HEK293 (cell line): ENCODE measurements at regions not wholly inside any gene's neighbourhood (a gene's known extent, or its start where the extent isn't known, plus 50 kb on each side); places are given as distances from the start of the nearest gene placed in this dataset.

Experiments
- CTCF ChIA-PET: fragments of 350-600 bp; formaldehyde crosslinking; extraction: SDS; loops from one replicate; lab custom pipeline; 2021; ENCODE audit warnings: antibody characterized with exemption; lab: Yijun Ruan, JAX
- POLR2A ChIA-PET: fragments of 300-600 bp; formaldehyde crosslinking; extraction: SDS; loops from one replicate; lab custom pipeline; 2020; ENCODE audit warnings: antibody characterized with exemption, inconsistent platforms; lab: Yijun Ruan, JAX
- H3K27ac ChIP-seq: fragments of 200-500 bp; sonication (Bioruptor generic); 2 replicates; pipeline ENCODE4 v1.5.1; 2014; ENCODE audit warnings: low read depth, low read length, control low read depth, inconsistent platforms; ENCODE audit errors: extremely low read depth
- H3K36me3 ChIP-seq, 2 experiments: fragments of 200-500 bp in 1 of 2; sonication (Bioruptor generic) in 1 of 2; 1 replicate in 1 of 2; 2 replicates in 1 of 2; pipeline ENCODE4 v1.5.1; 2014 to 2017; ENCODE audit warnings: inconsistent platforms in 2 of 2, low read length in 2 of 2; ENCODE audit not compliant: control insufficient read depth in 2 of 2, insufficient read depth in 1 of 2
- H3K4me1 ChIP-seq: fragments of 200-500 bp; sonication (Bioruptor generic); 2 replicates; pipeline ENCODE4 v1.5.1; 2014; ENCODE audit warnings: mild to moderate bottlenecking, low read length, inconsistent platforms; ENCODE audit not compliant: control insufficient read depth, insufficient read depth
- H3K4me3 ChIP-seq: 2 replicates; pipeline ENCODE4 v1.5.1; 2011; ENCODE audit warnings: low read depth, mild to moderate bottlenecking, control low read depth, low read length, moderate library complexity
- H3K9me3 ChIP-seq: fragments of 200-500 bp; sonication (Bioruptor generic); 2 replicates; pipeline ENCODE4 v1.5.1; 2014; ENCODE audit warnings: low read depth, low read length, inconsistent platforms; ENCODE audit not compliant: control insufficient read depth, insufficient read depth
- BCL11A ChIP-seq: fragments of 450-650 bp; formaldehyde crosslinking; IDR thresholded peaks from 2 replicates; pipeline ENCODE4 v1.5.1; 2016; ENCODE audit warnings: low read depth, missing biosample characterization, missing genetic modification characterization
- IKZF3 ChIP-seq: fragments of 450-650 bp; IDR thresholded peaks from 2 replicates; pipeline ENCODE4 v1.5.0; 2018; ENCODE audit warnings: missing biosample characterization, mild to moderate bottlenecking, missing genetic modification characterization, moderate library complexity
- KLF16 ChIP-seq: fragments of 450-650 bp; formaldehyde crosslinking; IDR thresholded peaks from 2 replicates; pipeline ENCODE4 v1.5.1; 2017; ENCODE audit warnings: missing biosample characterization, missing genetic modification characterization
- ZBTB10 ChIP-seq: fragments of 450-650 bp; formaldehyde crosslinking; IDR thresholded peaks from 2 replicates; pipeline ENCODE4 v1.5.1; 2016; ENCODE audit warnings: missing biosample characterization, missing genetic modification characterization
- ZBTB11 ChIP-seq: fragments of 450-650 bp; formaldehyde crosslinking; conservative IDR thresholded peaks from 2 replicates; pipeline ENCODE4 v1.5.1; 2016; ENCODE audit warnings: low read depth, missing biosample characterization, missing genetic modification characterization
- ZBTB20 ChIP-seq: fragments of 450-650 bp; formaldehyde crosslinking; IDR thresholded peaks from 2 replicates; pipeline ENCODE4 v1.5.1; 2016; ENCODE audit warnings: missing biosample characterization, missing genetic modification characterization
- ZBTB49 ChIP-seq: fragments of 450-650 bp; formaldehyde crosslinking; IDR thresholded peaks from 2 replicates; pipeline ENCODE4 v1.5.1; 2016; ENCODE audit warnings: missing biosample characterization, missing genetic modification characterization, low read depth
- ZNF121 ChIP-seq: fragments of 450-650 bp; formaldehyde crosslinking; IDR thresholded peaks from 2 replicates; pipeline ENCODE4 v1.5.1; 2016; ENCODE audit warnings: missing biosample characterization, missing genetic modification characterization
- ZNF133 ChIP-seq: fragments of 450-650 bp; formaldehyde crosslinking; IDR thresholded peaks from 2 replicates; pipeline ENCODE4 v1.5.1; 2016; ENCODE audit warnings: missing biosample characterization, missing genetic modification characterization
- ZNF138 ChIP-seq: fragments of 450-650 bp; formaldehyde crosslinking; IDR thresholded peaks from 2 replicates; pipeline ENCODE4 v1.5.1; 2016; ENCODE audit warnings: missing biosample characterization, missing genetic modification characterization, borderline replicate concordance
- ZNF2 ChIP-seq: fragments of 450-650 bp; formaldehyde crosslinking; IDR thresholded peaks from 2 replicates; pipeline ENCODE4 v1.5.1; 2016; ENCODE audit warnings: missing biosample characterization, missing genetic modification characterization
- ZNF223 ChIP-seq: fragments of 450-650 bp; formaldehyde crosslinking; IDR thresholded peaks from 2 replicates; pipeline ENCODE4 v1.5.1; 2016; ENCODE audit warnings: missing biosample characterization, missing genetic modification characterization
- ZNF311 ChIP-seq: fragments of 450-650 bp; formaldehyde crosslinking; IDR thresholded peaks from 2 replicates; pipeline ENCODE4 v1.5.1; 2017; ENCODE audit warnings: missing biosample characterization, missing genetic modification characterization, borderline replicate concordance
- ZNF362 ChIP-seq: fragments of 450-650 bp; formaldehyde crosslinking; IDR thresholded peaks from 2 replicates; pipeline ENCODE4 v1.5.1; 2016; ENCODE audit warnings: missing biosample characterization, missing genetic modification characterization
- ZNF433 ChIP-seq: fragments of 450-650 bp; formaldehyde crosslinking; IDR thresholded peaks from 2 replicates; pipeline ENCODE4 v1.5.1; 2016; ENCODE audit warnings: missing biosample characterization, missing genetic modification characterization, low read depth
- ZNF555 ChIP-seq: fragments of 450-650 bp; formaldehyde crosslinking; conservative IDR thresholded peaks from 2 replicates; pipeline ENCODE4 v1.5.1; 2017; ENCODE audit warnings: missing biosample characterization, mild to moderate bottlenecking, missing genetic modification characterization, inconsistent platforms
- ZNF580 ChIP-seq: fragments of 450-650 bp; formaldehyde crosslinking; IDR thresholded peaks from 2 replicates; pipeline ENCODE4 v1.5.1; 2016; ENCODE audit warnings: missing biosample characterization, missing genetic modification characterization
- ZNF596 ChIP-seq: fragments of 450-650 bp; IDR thresholded peaks from 2 replicates; pipeline ENCODE4 v1.5.0; 2018; ENCODE audit warnings: missing biosample characterization, mild to moderate bottlenecking, missing genetic modification characterization, moderate library complexity
- ZNF645 ChIP-seq: fragments of 450-650 bp; formaldehyde crosslinking; IDR thresholded peaks from 2 replicates; pipeline ENCODE4; 2016; ENCODE audit warnings: missing biosample characterization, missing genetic modification characterization
- ZNF768 ChIP-seq: fragments of 450-650 bp; formaldehyde crosslinking; IDR thresholded peaks from 2 replicates; pipeline ENCODE4 v1.5.1; 2018; ENCODE audit warnings: missing biosample characterization, mild to moderate bottlenecking, missing genetic modification characterization
- ZSCAN5A ChIP-seq: fragments of 450-650 bp; formaldehyde crosslinking; IDR thresholded peaks from 2 replicates; pipeline ENCODE4 v1.5.1; 2016; ENCODE audit warnings: missing biosample characterization, missing genetic modification characterization

- POLR2A ChIA-PET = no interaction called here
- Histone ChIP-seq H3K9me3 (no peaks in the 10 kb centered on the region), H3K4me3 (no peak overlapping the region), H3K4me1 (no peaks in the 10 kb centered on the region), H3K36me3 (no peaks in the 10 kb centered on the region), H3K27ac (no peak overlapping the region)
- TF ChIP-seq ZNF2 (tag by site-specific recombination) (no peak), ZNF645 (tag by site-specific recombination) (no peak), ZNF768 (tag by site-specific recombination) (no peak)
- CTCF ChIA-PET = no interaction called here
Observed at GRCh38 chr1:14426854-14427253, 171.6 kb upstream of the KAZN start.

GRCh38 chr1:14429577-14429976, 168.9 kb upstream of the KAZN start:
- ChIA-PET CTCF (no interaction called here), POLR2A (no interaction called here)
- no peak overlapping the region for H3K27ac ChIP-seq
- no peak overlapping the region for H3K4me3 ChIP-seq
- no peaks in the 10 kb centered on the region for H3K4me1 ChIP-seq
- H3K9me3 ChIP-seq = no peaks in the 10 kb centered on the region
- TF ChIP-seq ZNF596 (tag by site-specific recombination) = no peak
- TF ChIP-seq ZNF580 (tag by site-specific recombination) = no peak
- no peak for TF ChIP-seq ZBTB10 (tag by site-specific recombination)
- no peak for TF ChIP-seq ZBTB20
- no peak for TF ChIP-seq ZNF133 (tag by site-specific recombination)
- no peak for TF ChIP-seq KLF16 (tag by site-specific recombination)
- no peak for TF ChIP-seq ZBTB11 (tag by site-specific recombination)
- TF ChIP-seq ZBTB49 (tag by site-specific recombination) = no peak
- TF ChIP-seq ZNF555 (tag by site-specific recombination) = no peak
- TF ChIP-seq ZNF433 (tag by site-specific recombination) = no peak
- TF ChIP-seq ZNF311 (tag by site-specific recombination) = no peak
- no peak for TF ChIP-seq ZNF223 (tag by site-specific recombination)
- TF ChIP-seq IKZF3 (tag by site-specific recombination) = no peak
- no peak for TF ChIP-seq ZSCAN5A (tag by site-specific recombination)
- no peak for TF ChIP-seq ZNF121 (tag by site-specific recombination)
- no peak for TF ChIP-seq ZNF138
- no peak for TF ChIP-seq ZNF362 (tag by site-specific recombination)
- no peak for TF ChIP-seq BCL11A (tag by site-specific recombination)
- no peaks in the 10 kb centered on the region for H3K36me3 ChIP-seq
